ENCODE measurements at regions not wholly inside any gene's neighbourhood (a gene's known extent, or its start where the extent isn't known, plus 50 kb on each side); places are given as distances from the start of the nearest gene placed in this dataset.
"Not testable (repeated sequence)": the region's sequence is repeated elsewhere in the genome, so short reads cannot be mapped to it uniquely, and the experiment has no call there.

DNA sequence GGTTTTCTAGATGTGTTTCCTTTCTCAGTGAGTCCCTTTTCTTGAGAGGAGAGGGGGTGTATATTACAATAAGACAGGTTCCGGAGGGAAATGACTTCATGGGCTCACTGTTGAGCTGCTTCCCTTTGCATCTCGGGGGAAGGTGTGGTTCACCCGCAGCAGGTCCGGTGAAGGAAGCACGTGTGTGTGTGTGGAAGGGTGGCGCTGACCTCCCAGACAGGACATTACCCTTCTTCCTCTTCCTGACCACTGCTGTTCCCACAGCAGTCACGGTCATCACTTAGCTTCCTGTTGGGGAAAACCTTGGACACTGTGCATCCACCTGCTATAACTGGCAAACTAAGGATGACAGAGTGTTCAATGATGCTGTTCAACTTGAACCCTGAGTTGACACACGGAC lies 83.6 kb downstream of the PLEKHG1 start:
- DNase-seq (ENCODE audit: low read depth in 2 of 2): peak; percentile 95 to 99

DNA sequence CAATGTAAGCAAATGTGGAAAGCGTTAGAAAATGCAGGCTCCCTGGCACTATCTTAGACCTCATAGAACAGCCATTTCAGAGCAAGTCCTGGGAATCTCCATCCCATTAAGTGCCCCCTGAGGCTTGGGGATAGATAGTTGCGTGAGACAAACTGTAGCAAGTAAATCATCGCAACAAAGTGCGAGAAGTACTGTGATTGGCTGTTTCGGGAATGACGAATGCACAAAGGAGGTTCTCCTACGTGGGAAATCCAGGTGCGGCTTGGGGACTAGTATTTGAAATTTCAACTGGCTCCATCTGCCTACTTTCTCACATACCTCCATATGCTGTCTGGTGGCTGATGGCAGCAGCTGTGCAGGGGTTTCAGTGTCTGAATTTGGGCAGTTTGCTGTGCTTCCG lies 84.5 kb downstream of the PLEKHG1 start:
- peak; percentile 26 to 50 for DNase-seq (ENCODE audit: low read depth in 2 of 2)

GRCh38 chr6:150684714-150685459 lies 85.2 kb downstream of the PLEKHG1 start:
- peak in 1 of 2 donors; percentile 85 for DNase-seq (ENCODE audit: low read depth in 2 of 2)

- DNase-seq (ENCODE audit: low read depth in 2 of 2): peak; percentile 38 to 59
Measured at GRCh38 chr6:150685860-150686259, 86.2 kb downstream of the PLEKHG1 start.

- DNase-seq (ENCODE audit: low read depth in 2 of 2): no peak
Measured at GRCh38 chr6:150686566-150686965, 86.9 kb downstream of the PLEKHG1 start.

- no peak for DNase-seq (ENCODE audit: low read depth in 2 of 2)
Measured at GRCh38 chr6:150687508-150687907, 87.8 kb downstream of the PLEKHG1 start.

DNA sequence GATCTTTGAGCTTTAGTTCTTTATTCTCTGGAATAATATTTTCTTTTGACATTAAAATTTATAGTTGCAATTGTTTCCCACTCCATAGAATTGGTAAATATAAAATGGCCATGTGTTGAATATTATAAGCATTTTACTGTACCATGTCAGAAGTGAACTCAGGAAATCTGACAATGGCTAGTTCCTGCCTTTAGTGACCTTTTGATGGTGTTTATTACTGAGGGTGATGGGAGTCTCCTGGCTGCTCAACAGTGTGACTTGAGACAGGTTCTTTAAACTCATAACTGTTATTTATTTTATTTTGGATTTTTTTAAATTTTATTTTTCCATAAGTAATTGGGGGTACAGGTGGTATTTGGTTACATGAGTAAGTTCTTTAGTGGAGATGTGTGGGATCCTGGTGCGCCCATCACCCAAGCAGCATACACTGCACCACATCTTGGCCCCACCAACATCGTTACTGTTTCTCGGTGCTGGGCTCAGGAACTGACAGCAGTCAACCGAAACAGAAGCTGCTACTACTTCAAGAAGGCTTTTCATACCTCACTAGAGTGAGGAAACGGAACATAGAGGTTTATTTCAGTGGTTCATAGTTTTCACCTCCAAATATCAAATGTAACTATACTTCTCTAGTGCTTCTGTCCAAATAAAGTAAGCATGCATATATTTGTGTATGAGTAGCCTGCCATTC lies 90.4 kb downstream of the PLEKHG1 start:
- peak; percentile 67 to 69 for DNase-seq (ENCODE audit: low read depth in 2 of 2)

DNA sequence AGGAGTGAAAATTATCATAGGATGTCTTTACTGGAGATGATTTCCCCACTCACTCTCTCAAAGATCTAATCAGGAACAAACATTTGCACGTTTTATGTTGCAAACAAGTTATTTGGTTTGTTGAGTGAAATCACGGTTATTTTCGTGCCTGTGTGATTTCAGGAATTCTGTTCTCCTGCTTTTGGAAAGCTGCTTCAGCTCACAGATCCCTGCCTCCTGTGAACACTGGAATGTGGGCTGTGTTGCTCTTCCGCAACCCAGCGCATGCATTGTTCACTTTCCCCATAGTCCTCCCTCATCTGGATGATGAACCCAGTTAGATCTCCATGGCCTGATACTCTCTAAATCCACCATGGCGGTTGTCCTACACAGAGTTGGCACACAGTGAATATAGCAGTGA lies 91.0 kb downstream of the PLEKHG1 start:
- DNase-seq (ENCODE audit: low read depth in 2 of 2): peak in 1 of 2 donors; percentile 32

GRCh38 chr6:150691463-150691862 lies 91.8 kb downstream of the PLEKHG1 start:
- DNase-seq (ENCODE audit: low read depth in 2 of 2): no peak

DNA sequence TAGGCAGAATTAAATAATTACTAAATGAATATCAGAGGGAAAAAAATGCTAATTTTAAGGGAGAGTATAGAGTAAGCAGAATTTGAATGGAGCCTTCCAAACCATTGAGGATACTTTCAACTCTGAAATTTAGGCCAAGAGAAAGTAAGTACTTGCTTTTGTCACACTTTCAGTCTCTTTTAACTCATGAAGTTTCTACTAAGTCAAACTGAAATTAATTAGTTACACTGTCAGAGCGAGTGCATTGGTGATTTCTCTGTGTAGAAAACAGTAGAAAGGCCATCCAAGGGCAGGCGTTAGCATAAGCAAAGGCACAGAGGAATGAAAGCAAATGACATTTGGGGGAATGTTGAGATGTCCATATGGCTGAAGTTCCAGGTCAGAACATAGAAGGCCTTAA lies 92.9 kb downstream of the PLEKHG1 start:
- DNase-seq (ENCODE audit: low read depth in 2 of 2): no peak

DNA sequence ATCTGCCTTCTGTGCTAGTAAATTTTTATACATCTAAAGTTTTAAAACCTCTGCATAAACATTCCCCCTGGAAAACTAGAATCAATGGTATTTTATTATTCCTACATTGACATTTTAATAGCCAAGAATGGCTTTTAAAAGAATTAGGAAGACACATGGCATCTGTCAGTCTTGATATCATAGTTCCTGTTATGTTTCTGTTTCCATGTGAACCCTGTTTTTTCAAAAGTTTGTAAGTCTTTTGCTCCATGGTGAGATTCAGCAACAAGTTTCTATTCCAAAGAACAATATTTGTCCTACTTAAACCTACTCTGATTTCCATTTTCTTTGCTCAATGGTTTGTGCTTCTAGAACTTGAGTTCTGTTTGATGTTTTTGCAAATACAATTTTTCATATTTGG lies 95.2 kb downstream of the PLEKHG1 start:
- DNase-seq (ENCODE audit: low read depth in 2 of 2): peak; percentile 78 to 79

DNA sequence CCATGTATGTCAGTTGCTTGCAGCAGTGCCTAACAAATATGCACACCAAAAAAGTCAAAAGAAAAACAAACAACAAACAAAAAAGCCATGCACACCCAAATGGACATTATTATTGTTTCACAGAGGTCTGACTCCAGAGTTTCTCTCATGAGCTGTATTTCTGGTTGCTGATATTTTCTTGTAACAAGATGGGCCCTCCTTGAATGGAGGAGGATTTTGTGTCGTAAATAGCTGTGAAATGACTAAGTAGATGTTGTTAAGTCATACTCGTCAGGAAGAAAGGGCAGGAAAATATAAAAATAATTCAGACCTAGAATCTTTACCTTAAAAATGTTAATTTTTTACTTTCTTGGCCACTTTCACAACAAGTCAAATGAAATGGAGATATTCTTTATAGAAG lies 96.0 kb downstream of the PLEKHG1 start:
- DNase-seq (ENCODE audit: low read depth in 2 of 2): peak in 1 of 2 donors; percentile 41

DNA sequence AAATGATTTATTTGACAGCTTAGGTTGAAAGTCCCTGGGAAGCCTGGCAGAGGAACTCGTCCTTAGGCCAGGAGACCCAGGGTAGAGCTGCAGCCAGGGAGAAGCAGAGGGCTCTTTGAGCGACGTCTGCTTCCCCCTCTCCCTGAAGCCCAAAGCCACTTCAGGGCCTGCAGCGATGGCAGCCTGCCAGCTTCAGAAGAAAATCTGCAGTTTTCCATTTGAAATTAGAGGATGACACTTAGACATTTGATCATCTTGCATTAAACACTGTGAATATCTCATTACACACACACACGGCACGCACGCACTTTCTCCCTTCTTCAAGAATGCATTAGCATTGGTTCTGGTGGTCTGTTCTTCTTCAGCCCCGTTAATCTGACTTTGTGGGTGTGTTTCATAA lies 96.5 kb downstream of the PLEKHG1 start:
- DNase-seq (ENCODE audit: low read depth in 2 of 2): no peak

- DNase-seq (ENCODE audit: low read depth in 2 of 2): not testable (repeated sequence)
Measured at GRCh38 chr6:150696918-150697317, 97.2 kb downstream of the PLEKHG1 start.

DNA sequence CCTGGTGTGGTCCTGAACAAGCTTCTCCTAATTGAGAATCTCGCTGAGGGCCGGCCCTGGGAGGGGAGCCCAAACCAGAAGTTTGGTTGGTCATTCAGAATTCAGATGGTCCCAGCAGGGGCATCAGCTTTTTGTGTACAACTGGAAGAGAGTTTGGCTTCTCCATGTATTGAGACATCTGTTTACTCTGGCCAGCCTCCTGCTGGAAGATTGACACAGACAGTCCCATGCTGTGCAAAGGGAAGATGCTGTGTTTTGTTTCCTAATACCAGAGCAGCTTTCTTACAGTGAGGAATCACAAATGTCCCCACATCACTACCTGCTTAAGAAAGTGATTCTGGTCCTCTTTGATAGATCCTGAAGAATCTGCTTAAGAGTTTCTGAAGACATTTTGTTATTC lies 97.8 kb downstream of the PLEKHG1 start:
- DNase-seq (ENCODE audit: low read depth in 2 of 2): no peak

DNA sequence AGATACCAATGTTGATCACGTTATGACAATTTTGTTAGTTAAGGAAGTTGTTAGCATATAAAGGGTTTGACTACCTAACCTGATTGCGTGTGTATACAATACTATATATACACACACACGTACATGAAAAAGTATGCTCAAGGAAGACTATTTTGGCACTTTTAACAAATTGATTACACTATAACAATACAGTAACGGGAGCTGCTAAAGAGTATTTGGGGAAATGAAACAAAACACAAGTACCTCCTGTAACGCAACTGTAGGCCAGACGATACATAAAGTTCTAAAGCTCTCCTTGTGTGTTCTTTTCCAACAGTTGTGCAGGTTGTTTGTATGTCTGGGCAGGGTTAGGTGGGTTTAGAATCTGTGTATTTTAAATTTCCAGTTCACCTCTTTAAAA lies 98.7 kb downstream of the PLEKHG1 start:
- no peak for DNase-seq (ENCODE audit: low read depth in 2 of 2)

DNA sequence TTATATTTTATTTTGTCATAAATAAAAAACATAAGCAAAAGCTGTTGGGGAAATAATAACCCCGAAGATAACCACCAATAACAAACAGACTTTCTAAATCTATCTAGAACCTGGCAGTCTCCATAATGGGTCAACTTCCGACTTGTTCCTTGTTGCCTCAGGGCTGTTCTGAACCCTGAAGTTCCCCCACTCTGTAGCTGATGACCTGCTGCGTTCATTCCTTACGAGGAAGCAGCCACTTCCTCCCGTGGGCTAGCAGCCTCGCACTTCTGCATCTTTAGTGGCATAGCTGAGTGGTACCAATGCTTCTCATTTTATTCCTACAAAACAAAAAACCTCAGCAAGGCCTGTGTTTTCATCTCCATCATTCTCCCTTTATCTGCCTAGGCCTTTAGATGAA lies 103.0 kb downstream of the PLEKHG1 start:
- no peak for DNase-seq (ENCODE audit: low read depth in 2 of 2)

GRCh38 chr6:150704447-150705192 lies 104.9 kb downstream of the PLEKHG1 start:
- no peak for DNase-seq (ENCODE audit: low read depth in 2 of 2)

GRCh38 chr6:150705392-150705791 lies 105.7 kb downstream of the PLEKHG1 start:
- DNase-seq (ENCODE audit: low read depth in 2 of 2): no peak

DNA sequence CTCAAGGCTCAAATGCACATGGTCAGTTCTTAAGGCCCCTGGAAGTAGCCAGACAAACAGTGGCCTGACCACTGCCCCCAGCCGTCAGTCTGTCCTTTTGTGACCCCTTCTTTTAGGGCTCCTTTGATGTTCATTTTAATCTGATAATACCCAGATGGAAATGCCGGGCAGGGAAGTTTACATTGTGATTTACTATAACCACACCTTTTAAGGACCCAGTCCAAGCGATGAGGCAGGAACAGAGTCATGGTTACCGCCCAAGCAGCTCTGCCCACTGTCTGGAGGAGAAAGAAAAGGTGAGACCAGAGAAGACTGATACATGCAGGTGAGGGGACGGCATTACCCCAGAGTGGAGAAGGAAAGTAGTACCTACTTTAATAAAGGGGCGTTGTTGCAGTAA lies 110.6 kb downstream of the PLEKHG1 start:
- no peak for DNase-seq (ENCODE audit: low read depth in 2 of 2)

DNA sequence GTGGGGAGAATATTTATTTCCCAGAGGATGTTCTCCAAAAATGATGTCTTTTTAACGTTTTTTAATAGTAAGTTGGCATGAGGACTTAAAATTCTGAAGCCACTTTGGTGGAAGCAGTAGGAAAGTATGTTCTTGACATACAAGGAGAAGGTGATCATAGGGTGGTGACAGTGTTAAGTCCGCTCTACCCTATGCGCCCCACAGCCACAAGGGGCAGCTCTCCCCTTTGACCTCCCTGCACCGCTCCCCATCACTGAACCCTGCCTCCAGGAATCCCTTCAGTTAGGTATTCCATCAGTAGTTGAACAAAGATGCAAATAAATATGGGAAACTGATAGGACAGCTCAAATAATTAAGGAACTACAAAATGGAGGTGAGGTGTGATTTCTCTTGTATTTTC lies 111.4 kb downstream of the PLEKHG1 start:
- DNase-seq (ENCODE audit: low read depth in 2 of 2): no peak

All from lung microvascular endothelial cell (primary cell).